Activated CD8-positive, alpha-beta memory T cell treated with anti-CD3 and anti-CD28 coated beads for 1 hour (primary cell): ENCODE measurements at regions not wholly inside any gene's neighbourhood (a gene's known extent, or its start where the extent isn't known, plus 50 kb on each side); places are given as distances from the start of the nearest gene placed in this dataset.

Experiments
- DNase-seq, 2 donors: peaks; one replicate each; pipeline ENCODE4 v3.0.0-alpha.2; 2020; ENCODE audit warnings: low read depth in 1 of 2; ENCODE audit errors: extremely low read depth in 1 of 2

DNA sequence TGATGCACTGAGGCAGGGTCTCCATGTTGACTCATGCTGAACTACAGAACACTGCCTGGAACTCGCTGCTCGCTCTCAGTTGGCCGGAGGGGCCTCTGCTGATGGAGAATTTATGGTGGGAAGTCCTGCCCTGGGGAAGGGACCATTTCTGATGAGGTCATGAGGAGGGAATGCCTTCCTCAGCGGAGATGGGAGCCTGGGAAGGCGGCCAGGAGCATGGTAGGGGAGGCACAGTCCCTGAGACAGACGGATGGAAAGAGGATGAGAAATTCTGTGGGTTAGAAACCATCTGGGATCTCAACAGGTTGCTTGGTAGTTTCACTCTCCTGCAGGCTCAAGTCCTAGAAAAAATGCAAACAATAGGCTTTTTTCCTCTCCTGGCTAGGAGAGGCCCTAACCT, 56.8 kb upstream of the TPM1 start:
- no peak for DNase-seq

GRCh38 chr15:62986948-62987347, 55.6 kb upstream of the TPM1 start:
- DNase-seq: no peak

- DNase-seq: no peak
Measured at GRCh38 chr15:62988701-62989100, 53.8 kb upstream of the TPM1 start.

GRCh38 chr15:62989366-62990055, 53.0 kb upstream of the TPM1 start:
- no peak for DNase-seq

GRCh38 chr15:62991698-62992097, 50.8 kb upstream of the TPM1 start:
- DNase-seq: no peak

DNA sequence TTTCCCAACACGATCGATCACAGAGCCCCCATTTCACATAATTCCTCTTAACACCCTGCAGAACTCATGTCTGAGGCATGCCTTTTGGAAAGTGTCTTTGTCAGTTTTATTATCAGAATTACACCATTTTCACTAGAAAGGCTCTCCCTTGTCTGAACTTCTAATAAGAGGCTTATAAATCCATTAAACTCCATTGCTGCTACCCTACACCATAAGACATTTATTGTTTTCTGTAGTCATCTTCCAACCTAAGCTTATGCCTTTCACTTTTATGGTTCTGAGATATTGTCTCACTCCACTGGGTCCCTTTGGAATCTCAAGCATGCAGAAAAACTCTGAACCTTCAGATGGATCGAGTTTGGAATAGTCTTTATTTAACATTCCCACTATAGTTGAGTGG, 50.2 kb upstream of the TPM1 start:
- DNase-seq: no peak
